A673 (cell line): ENCODE measurements at regions not wholly inside any gene's neighbourhood (a gene's known extent, or its start where the extent isn't known, plus 50 kb on each side); places are given as distances from the start of the nearest gene placed in this dataset.

ENCODE experiments used
- EZH2 ChIP-seq: fragments of 200-600 bp; sonication (generic); IDR thresholded peaks from 2 replicates; pipeline ENCODE4 v1.6.1; 2017; ENCODE audit warnings: borderline replicate concordance, low read depth, mild to moderate bottlenecking, mixed read lengths, antibody characterized with exemption, low read length; ENCODE audit not compliant: poor library complexity, severe bottlenecking
- TF ChIP-seq, protein P1 (sequence below): fragments of 300-800, 200-600 bp; sonication (generic); conservative IDR thresholded peaks from 2 replicates; pipeline ENCODE4 v1.5.1; 2017; ENCODE audit warnings: low read depth, mild to moderate bottlenecking, antibody characterized with exemption, low read length, moderate library complexity, mixed read lengths

DNA sequence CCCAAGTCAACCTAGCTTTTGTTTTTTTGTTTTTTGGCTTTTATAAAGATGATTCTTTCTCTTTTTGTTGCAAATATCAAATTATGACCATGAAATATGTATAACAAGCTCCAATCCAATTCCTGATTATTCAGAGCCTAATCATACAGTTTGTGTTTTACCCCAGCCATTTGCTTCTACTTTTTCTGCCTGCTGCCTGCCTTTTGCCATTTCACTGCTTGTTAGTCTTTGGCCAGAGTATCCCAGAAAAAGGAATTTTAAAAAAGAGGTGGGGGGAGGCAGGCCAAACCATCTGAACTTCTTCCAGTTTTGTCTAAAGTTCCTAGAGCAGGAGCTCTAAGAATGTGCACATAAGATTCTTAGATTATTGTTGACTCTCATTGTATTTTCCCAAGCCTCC is 211.9 kb upstream of the VRK2 start:
- TF ChIP-seq, protein P1, sequence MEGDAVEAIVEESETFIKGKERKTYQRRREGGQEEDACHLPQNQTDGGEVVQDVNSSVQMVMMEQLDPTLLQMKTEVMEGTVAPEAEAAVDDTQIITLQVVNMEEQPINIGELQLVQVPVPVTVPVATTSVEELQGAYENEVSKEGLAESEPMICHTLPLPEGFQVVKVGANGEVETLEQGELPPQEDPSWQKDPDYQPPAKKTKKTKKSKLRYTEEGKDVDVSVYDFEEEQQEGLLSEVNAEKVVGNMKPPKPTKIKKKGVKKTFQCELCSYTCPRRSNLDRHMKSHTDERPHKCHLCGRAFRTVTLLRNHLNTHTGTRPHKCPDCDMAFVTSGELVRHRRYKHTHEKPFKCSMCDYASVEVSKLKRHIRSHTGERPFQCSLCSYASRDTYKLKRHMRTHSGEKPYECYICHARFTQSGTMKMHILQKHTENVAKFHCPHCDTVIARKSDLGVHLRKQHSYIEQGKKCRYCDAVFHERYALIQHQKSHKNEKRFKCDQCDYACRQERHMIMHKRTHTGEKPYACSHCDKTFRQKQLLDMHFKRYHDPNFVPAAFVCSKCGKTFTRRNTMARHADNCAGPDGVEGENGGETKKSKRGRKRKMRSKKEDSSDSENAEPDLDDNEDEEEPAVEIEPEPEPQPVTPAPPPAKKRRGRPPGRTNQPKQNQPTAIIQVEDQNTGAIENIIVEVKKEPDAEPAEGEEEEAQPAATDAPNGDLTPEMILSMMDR, result no peak
- no peak for TF ChIP-seq EZH2
